CD14-positive monocyte (primary cell): ENCODE measurements at regions not wholly inside any gene's neighbourhood (a gene's known extent, or its start where the extent isn't known, plus 50 kb on each side); places are given as distances from the start of the nearest gene placed in this dataset.
"Not testable (repeated sequence)": the region's sequence is repeated elsewhere in the genome, so short reads cannot be mapped to it uniquely, and the experiment has no call there.

Source experiments
- DNase-seq, 3 donors: peaks; one replicate each; pipeline ENCODE4 v3.0.0-alpha.2; 2011 to 2022
- H2AFZ ChIP-seq: 2 replicates; pipeline ENCODE4 v1.6.0; 2012; ENCODE audit warnings: mild to moderate bottlenecking, low read depth, low read length, inconsistent platforms; ENCODE audit not compliant: insufficient read depth, poor library complexity, severe bottlenecking
- H3K27ac ChIP-seq, 2 donors: 1 replicate in 1 of 2; 2 replicates in 1 of 2; pipeline ENCODE4 v1.5.1; 2012 to 2013; ENCODE audit warnings: low read length in 2 of 2, control low read depth in 1 of 2, inconsistent platforms in 1 of 2, low read depth in 1 of 2, mild to moderate bottlenecking in 1 of 2
- H3K27me3 ChIP-seq, 2 donors: one replicate each; pipeline versions ENCODE4 v1.6.0 to v1.6.1; 2011 to 2013; ENCODE audit warnings: low read length in 2 of 2; ENCODE audit not compliant: control insufficient read depth in 2 of 2, insufficient read depth in 2 of 2
- H3K36me3 ChIP-seq, 2 donors: replicated peaks in 1 of 2; 1 replicate in 1 of 2; 2 replicates in 1 of 2; pipeline versions ENCODE4 v1.5.1 to v1.6.1; 2012 to 2013; ENCODE audit warnings: low read length in 2 of 2, control low read depth in 1 of 2, inconsistent platforms in 1 of 2, mild to moderate bottlenecking in 1 of 2; ENCODE audit not compliant: insufficient read depth in 2 of 2, control insufficient read depth in 1 of 2
- H3K4me1 ChIP-seq, 2 donors: 1 replicate in 1 of 2; 2 replicates in 1 of 2; pipeline versions ENCODE4 v1.5.1 to v1.6.1; 2012 to 2013; ENCODE audit warnings: low read length in 2 of 2, control low read depth in 1 of 2, inconsistent platforms in 1 of 2, mild to moderate bottlenecking in 1 of 2, moderate library complexity in 1 of 2; ENCODE audit not compliant: insufficient read depth in 2 of 2, control insufficient read depth in 1 of 2
- H3K4me2 ChIP-seq: replicated peaks from 2 replicates; pipeline ENCODE3; 2012; ENCODE audit warnings: low read length, moderate library complexity, mild to moderate bottlenecking; ENCODE audit not compliant: poor library complexity, severe bottlenecking; ENCODE audit errors: extremely low read depth
- H3K4me3 ChIP-seq, 3 experiments: fragments of 200-600 bp in 1 of 3; sonication (generic) in 1 of 3; replicated peaks in 1 of 3; 1 replicate in 2 of 3; 2 replicates in 1 of 3; pipeline ENCODE4 v1.5.1; 2011 to 2013; ENCODE audit warnings: low read length in 3 of 3, mild to moderate bottlenecking in 3 of 3, control low read depth in 2 of 3, low read depth in 2 of 3, inconsistent platforms in 1 of 3, moderate library complexity in 1 of 3
- H3K79me2 ChIP-seq: 2 replicates; pipeline ENCODE4 v1.6.0; 2012; ENCODE audit warnings: mild to moderate bottlenecking, control low read depth, inconsistent platforms, low read length, moderate library complexity; ENCODE audit not compliant: insufficient read depth
- H3K9ac ChIP-seq: 2 replicates; pipeline ENCODE4 v1.6.0; 2017; ENCODE audit warnings: low read length, mild to moderate bottlenecking; ENCODE audit not compliant: insufficient read depth, poor library complexity, severe bottlenecking
- H3K9me3 ChIP-seq, 2 donors: replicated peaks in 1 of 2; 1 replicate in 1 of 2; 2 replicates in 1 of 2; pipeline versions ENCODE4 v1.5.1 to v1.6.1; 2012 to 2013; ENCODE audit warnings: low read length in 2 of 2, control low read depth in 1 of 2; ENCODE audit not compliant: control insufficient read depth in 1 of 2, insufficient read depth in 1 of 2
- H4K20me1 ChIP-seq: 2 replicates; pipeline ENCODE4 v1.6.0; 2012; ENCODE audit warnings: mild to moderate bottlenecking, low read length, control low read depth, moderate library complexity; ENCODE audit not compliant: insufficient read depth
- H3K27ac Mint-ChIP-seq, 7 donors: one replicate each; pipeline ENCODE4 v1.8.0; 2020; ENCODE audit warnings: mild to moderate bottlenecking in 7 of 7, mixed read lengths in 7 of 7, moderate library complexity in 6 of 7, inconsistent platforms in 2 of 7
- H3K27me3 Mint-ChIP-seq, 3 donors: one replicate each; pipeline ENCODE4 v1.8.0; 2021 to 2022; ENCODE audit warnings: low read depth in 3 of 3, mild to moderate bottlenecking in 3 of 3, mixed read lengths in 3 of 3, moderate library complexity in 3 of 3, inconsistent platforms in 1 of 3
- H3K36me3 Mint-ChIP-seq, 2 donors: one replicate each; pipeline ENCODE4 v1.8.0; 2020; ENCODE audit warnings: mixed read lengths in 2 of 2, inconsistent platforms in 1 of 2, mild to moderate bottlenecking in 1 of 2
- H3K4me1 Mint-ChIP-seq: one replicate; pipeline ENCODE4 v1.8.0; 2020; ENCODE audit warnings: mild to moderate bottlenecking, mixed read lengths
- H3K4me3 Mint-ChIP-seq, 2 donors: one replicate each; pipeline ENCODE4 v1.8.0; 2020; ENCODE audit warnings: mild to moderate bottlenecking in 2 of 2, mixed read lengths in 2 of 2, moderate library complexity in 1 of 2
- H3K9me3 Mint-ChIP-seq, 7 donors: one replicate each; pipeline ENCODE4 v1.8.0; 2020 to 2022; ENCODE audit warnings: mixed read lengths in 7 of 7, mild to moderate bottlenecking in 6 of 7, moderate library complexity in 6 of 7, inconsistent platforms in 2 of 7
- CTCF ChIP-seq: fragments of 200-600 bp; IDR thresholded peaks from one replicate; pipeline ENCODE4 v1.8.0; 2022; ENCODE audit warnings: antibody characterized with exemption, mild to moderate bottlenecking
- WGBS: methylation state at CpG from one replicate; pipeline ENCODE4 v1.1.5; 2013; ENCODE audit warnings: missing lambda C conversion rate; ENCODE audit not compliant: insufficient coverage; 5-methylcytosine and 5-hydroxymethylcytosine counted together
- intact Hi-C, 2 donors: fragments of 100-400 bp; cut with micrococcal nuclease; formaldehyde crosslinking; loops; one replicate each; pipeline versions ENCODE4 v1.15.0 to v1.15.1; 2023

- TF ChIP-seq CTCF = no peak
- H3K9me3 Mint-ChIP-seq = peaks cover 0 to 5% (median 2%) of the 10 kb centered on the region in 7 donors
- H3K27me3 ChIP-seq = no peaks in the 10 kb centered on the region
- H3K9ac ChIP-seq = no peak overlapping the region
- H4K20me1 ChIP-seq = no peaks in the 10 kb centered on the region
- no peak overlapping the region for H2AFZ ChIP-seq
- H3K4me3 ChIP-seq = no peak overlapping the region
- no peaks in the 10 kb centered on the region for H3K9me3 ChIP-seq
- WGBS = no CpG with 5 or more reads among the region's 1 CpG
- H3K27ac Mint-ChIP-seq = no peak overlapping the region
- no peak overlapping the region for H3K4me3 Mint-ChIP-seq
- no peak overlapping the region for H3K4me2 ChIP-seq
- no peaks in the 10 kb centered on the region for H3K4me1 ChIP-seq
- H3K27me3 Mint-ChIP-seq = no peaks in the 10 kb centered on the region
- intact Hi-C loops = no loop called here
- DNase-seq = no peak
- H3K36me3 Mint-ChIP-seq = no peaks in the 10 kb centered on the region
- H3K36me3 ChIP-seq = no peaks in the 10 kb centered on the region
- no peak overlapping the region for H3K27ac ChIP-seq
- H3K4me1 Mint-ChIP-seq = no peaks in the 10 kb centered on the region
- no peaks in the 10 kb centered on the region for H3K79me2 ChIP-seq
These were observed 176.1 kb upstream of the CCDC54 start for GRCh38 chr3:107201146-107201545.

- H3K9me3 Mint-ChIP-seq, H3K4me1 Mint-ChIP-seq, intact Hi-C loops, H3K27me3 Mint-ChIP-seq, H3K79me2 ChIP-seq, H3K4me3 Mint-ChIP-seq, H2AFZ ChIP-seq, H3K4me1 ChIP-seq, H3K36me3 ChIP-seq, H3K36me3 Mint-ChIP-seq, DNase-seq, H3K9me3 ChIP-seq, H3K27ac ChIP-seq, H3K9ac ChIP-seq, H3K27ac Mint-ChIP-seq, H3K27me3 ChIP-seq, H3K4me3 ChIP-seq, H4K20me1 ChIP-seq, H3K4me2 ChIP-seq: not testable (repeated sequence)
These were observed 174.4 kb upstream of the CCDC54 start for GRCh38 chr3:107202885-107203284.
